K562 (cell line): ENCODE measurements at regions not wholly inside any gene's neighbourhood (a gene's known extent, or its start where the extent isn't known, plus 50 kb on each side); places are given as distances from the start of the nearest gene placed in this dataset.

Experiments used
- ATAC-seq: fragments of 200-7000 bp; cut with Tn5 transposase; 3 replicates; pipeline ENCODE4 v1.9.1; 2020; ENCODE audit warnings: moderate library complexity
- BruUV-seq: library from RNA; stranded (reverse); fragments of 400-500 nt; replicated peaks from 2 replicates; lab custom pipeline; 2021; lab: Mats Ljungman, UMichigan
- CTCF ChIA-PET: fragments of 300-600 bp; formaldehyde crosslinking; extraction: SDS; loops from one replicate; lab custom pipeline; 2021; ENCODE audit warnings: low intra/inter-chr PET ratio; lab: Yijun Ruan, JAX
- POLR2A ChIA-PET: fragments of 300-600, 350-650 bp; sonication (Branson Sonifier 250); formaldehyde crosslinking; extraction: SDS; loops from one replicate; lab custom pipeline; 2021; ENCODE audit warnings: antibody characterized with exemption, inconsistent platforms; lab: Yijun Ruan, JAX
- DNase-seq, 4 experiments: peaks; one replicate each; pipeline versions ENCODE4 v3.0.0 to v3.0.0-alpha.2; 2011 to 2018; ENCODE audit warnings: low spot score in 3 of 4, mixed read lengths in 3 of 4; ENCODE audit errors: extremely low read depth in 1 of 4
- FAIRE-seq: peaks from 2 replicates; lab custom pipeline; 2011; peaks lifted over from hg19 to GRCh38; lab: Jason Lieb, UNC
- H2AFZ ChIP-seq: 2 replicates; pipeline ENCODE4 v1.6.0; 2011; ENCODE audit warnings: low read depth, low read length, control low read depth, inconsistent platforms
- H3K27ac ChIP-seq: fragments of 200-600 bp; 3 replicates; pipeline ENCODE4 v1.8.0; 2011; ENCODE audit warnings: low read depth, mild to moderate bottlenecking, control low read depth, inconsistent platforms, low read length, moderate library complexity, mixed read lengths; ENCODE audit errors: extremely low read depth
- H3K27me3 ChIP-seq, 2 experiments: fragments of 300-600 bp in 1 of 2; 2 replicates in 1 of 2; 3 replicates in 1 of 2; pipeline versions ENCODE4 v1.6.0 to v1.8.0; 2011; ENCODE audit warnings: inconsistent platforms in 2 of 2, low read length in 2 of 2, mild to moderate bottlenecking in 1 of 2, mixed read lengths in 1 of 2, moderate library complexity in 1 of 2; ENCODE audit not compliant: control insufficient read depth in 2 of 2, insufficient read depth in 2 of 2
- H3K36me3 ChIP-seq: fragments of 300-600 bp; 3 replicates; pipeline ENCODE4 v1.8.0; 2011; ENCODE audit warnings: mild to moderate bottlenecking, low read length, inconsistent platforms; ENCODE audit not compliant: control insufficient read depth, insufficient read depth
- H3K4me1 ChIP-seq, 2 experiments: fragments of 200-600 bp in 1 of 2; replicated peaks in 1 of 2; 2 replicates in 1 of 2; 3 replicates in 1 of 2; pipeline versions ENCODE4 v1.5.1 to v1.8.0; 2011; ENCODE audit warnings: inconsistent platforms in 2 of 2, low read length in 2 of 2, mild to moderate bottlenecking in 1 of 2, mixed read lengths in 1 of 2, moderate library complexity in 1 of 2; ENCODE audit not compliant: control insufficient read depth in 2 of 2, insufficient read depth in 2 of 2
- H3K4me2 ChIP-seq: 2 replicates; pipeline ENCODE4 v1.6.1; 2011; ENCODE audit warnings: low read length, control low read depth, inconsistent platforms, mixed read lengths; ENCODE audit not compliant: insufficient read depth
- H3K4me3 ChIP-seq: fragments of 200-600 bp; sonication (generic), shearing (Covaris generic); 2 replicates; pipeline ENCODE4 v1.5.1; 2016; ENCODE audit warnings: control low read depth, inconsistent platforms
- H3K79me2 ChIP-seq: fragments of 200-600 bp; 3 replicates; pipeline ENCODE4 v1.8.0; 2011; ENCODE audit warnings: low read length, inconsistent platforms; ENCODE audit not compliant: control insufficient read depth, insufficient read depth
- H3K9ac ChIP-seq, 2 experiments: 2 replicates each; pipeline versions ENCODE4 v1.6.0 to v1.6.1; 2011; ENCODE audit warnings: low read depth in 2 of 2, low read length in 2 of 2, control low read depth in 1 of 2, inconsistent platforms in 1 of 2, mild to moderate bottlenecking in 1 of 2, mixed read lengths in 1 of 2; ENCODE audit not compliant: insufficient read depth in 1 of 2
- H3K9me1 ChIP-seq: one replicate; pipeline ENCODE4 v1.6.0; 2011; ENCODE audit warnings: inconsistent platforms, mild to moderate bottlenecking, low read length, moderate library complexity; ENCODE audit not compliant: control insufficient read depth, insufficient read depth
- H3K9me3 ChIP-seq: replicated peaks from 2 replicates; pipeline ENCODE4 v1.5.1; 2011; ENCODE audit warnings: low read depth, low read length, inconsistent platforms; ENCODE audit not compliant: control insufficient read depth, insufficient read depth
- H4K20me1 ChIP-seq: replicated peaks from 2 replicates; pipeline ENCODE4 v1.6.1; 2011; ENCODE audit warnings: low read length, inconsistent platforms, mixed read lengths; ENCODE audit not compliant: control insufficient read depth, insufficient read depth
- CREB3L1 ChIP-seq: fragments of 450-650 bp; IDR thresholded peaks from 2 replicates; pipeline ENCODE4 v1.6.1; 2014; ENCODE audit warnings: low read depth, mild to moderate bottlenecking, moderate library complexity, borderline replicate concordance
- PRMT5 ChIP-seq: sonication (generic); formaldehyde crosslinking; IDR thresholded peaks from 2 replicates; pipeline ENCODE4 v1.5.0; 2020; ENCODE audit warnings: missing genetic modification reagents
- RREB1 ChIP-seq: fragments of 250-450 bp; sonication (Bioruptor Pico); IDR thresholded peaks from 2 replicates; pipeline ENCODE4 v1.4.0; 2020
- USF1 ChIP-seq: sonication (generic); formaldehyde crosslinking; IDR thresholded peaks from 2 replicates; pipeline ENCODE4 v1.9.0; 2022; ENCODE audit warnings: mild to moderate bottlenecking, missing genetic modification reagents
- ZNF134 ChIP-seq: fragments of 250-450 bp; sonication (Bioruptor Pico); conservative IDR thresholded peaks from 2 replicates; pipeline ENCODE4 v1.4.0; 2020
- ZNF239 ChIP-seq: fragments of 250-450 bp; sonication (Bioruptor Pico); IDR thresholded peaks from 2 replicates; pipeline ENCODE4 v1.4.0; 2020; ENCODE audit warnings: mild to moderate bottlenecking
- ZNF740 ChIP-seq, 3 experiments: fragments of 200-800 bp in 1 of 3; sonication (Bioruptor generic) in 1 of 3; sonication (generic) in 1 of 3; formaldehyde crosslinking in 1 of 3; IDR thresholded peaks; 2 replicates each; pipeline versions ENCODE4 v1.6.1 to v1.8.0; 2016 to 2022; ENCODE audit warnings: mild to moderate bottlenecking in 2 of 3, missing compliant biosample characterization in 2 of 3, missing genetic modification characterization in 2 of 3, missing genetic modification reagents in 1 of 3
- ZNF766 ChIP-seq: fragments of 200-800 bp; sonication (Bioruptor generic); conservative IDR thresholded peaks from 2 replicates; pipeline ENCODE4 v1.6.1; 2016; ENCODE audit warnings: missing genetic modification characterization, missing compliant biosample characterization
- WGBS: fragments of 100-300 bp; shearing (Covaris generic); methylation state at CpG from one replicate; pipeline ENCODE4 v1.1.6; 2016; ENCODE audit warnings: low coverage, mixed read lengths; ENCODE audit not compliant: insufficient coverage; ENCODE audit errors: missing lambda C conversion rate; 5-methylcytosine and 5-hydroxymethylcytosine counted together
- in situ Hi-C: fragments of 300-500 bp; cut with MboI; formaldehyde crosslinking; loops from 4 replicates; pipeline ENCODE4 v1.15.0; 2018; ENCODE audit warnings: inconsistent platforms, mixed read lengths
- intact Hi-C: fragments of 100-400 bp; cut with micrococcal nuclease; formaldehyde crosslinking; loops from 2 replicates; pipeline ENCODE4 v1.14.2; 2022

- ATAC-seq (no peak), FAIRE-seq (no peak), DNase-seq (no peak)
- Histone ChIP-seq H3K9me3 (no peaks in the 10 kb centered on the region), H3K4me3 (no peak overlapping the region), H3K9me1 (no peaks in the 10 kb centered on the region), H3K27ac (no peak overlapping the region), H3K9ac (no peak overlapping the region), H4K20me1 (no peaks in the 10 kb centered on the region), H3K4me1 (no peaks in the 10 kb centered on the region; a peak in 1 of 5 replicates), H3K4me2 (no peak overlapping the region), H3K36me3 (no peaks in the 10 kb centered on the region), H3K27me3 (peaks cover 11 to 30% of the 10 kb centered on the region in 2 experiments; a peak in 4 of 5 replicates)
- WGBS = 0% methylated on average over 4 of the region's 4 CpGs
- POLR2A ChIA-PET = interaction anchor here (0.6 to 1.0 kb wide), 2 partner anchors 11 to 360 kb away, joined by 3 read pairs; no protein-coding TSS in a partner anchor
- in situ Hi-C loops = no loop called here
- BruUV-seq = no TSS peak
- TF ChIP-seq ZNF740 (CRISPR knock-in tag; IDR thresholded peaks at IDR 0.05) = no peak
- no peak for TF ChIP-seq ZNF740 (tag; IDR thresholded peaks at IDR 0.05)
- no peak for TF ChIP-seq ZNF134 (CRISPR knock-in tag)
- TF ChIP-seq ZNF239 (CRISPR knock-in tag) = no peak
- TF ChIP-seq RREB1 (CRISPR knock-in tag) = no peak
- TF ChIP-seq CREB3L1 = no peak
- no peak for TF ChIP-seq USF1
- no peak for TF ChIP-seq PRMT5 (CRISPR knock-in tag)
- TF ChIP-seq ZNF766 = no peak
- TF ChIP-seq, all 486 proteins: peak for 0
- intact Hi-C loops = no loop called here
- Histone ChIP-seq H3K79me2 (no peaks in the 10 kb centered on the region), H2AFZ (no peak overlapping the region)
- CTCF ChIA-PET = no interaction called here
These were observed 169.7 kb downstream of the MYLK4 start for GRCh38 chr6:2581011-2581410.
